ENCODE measurements at regions not wholly inside any gene's neighbourhood (a gene's known extent, or its start where the extent isn't known, plus 50 kb on each side); places are given as distances from the start of the nearest gene placed in this dataset.

- H3K27ac ChIP-seq (ENCODE audit: low read depth, low read length): no peak overlapping the region
- no peak overlapping the region for H3K4me3 ChIP-seq (ENCODE audit: low read depth, low read length)
- TF ChIP-seq, protein P1, sequence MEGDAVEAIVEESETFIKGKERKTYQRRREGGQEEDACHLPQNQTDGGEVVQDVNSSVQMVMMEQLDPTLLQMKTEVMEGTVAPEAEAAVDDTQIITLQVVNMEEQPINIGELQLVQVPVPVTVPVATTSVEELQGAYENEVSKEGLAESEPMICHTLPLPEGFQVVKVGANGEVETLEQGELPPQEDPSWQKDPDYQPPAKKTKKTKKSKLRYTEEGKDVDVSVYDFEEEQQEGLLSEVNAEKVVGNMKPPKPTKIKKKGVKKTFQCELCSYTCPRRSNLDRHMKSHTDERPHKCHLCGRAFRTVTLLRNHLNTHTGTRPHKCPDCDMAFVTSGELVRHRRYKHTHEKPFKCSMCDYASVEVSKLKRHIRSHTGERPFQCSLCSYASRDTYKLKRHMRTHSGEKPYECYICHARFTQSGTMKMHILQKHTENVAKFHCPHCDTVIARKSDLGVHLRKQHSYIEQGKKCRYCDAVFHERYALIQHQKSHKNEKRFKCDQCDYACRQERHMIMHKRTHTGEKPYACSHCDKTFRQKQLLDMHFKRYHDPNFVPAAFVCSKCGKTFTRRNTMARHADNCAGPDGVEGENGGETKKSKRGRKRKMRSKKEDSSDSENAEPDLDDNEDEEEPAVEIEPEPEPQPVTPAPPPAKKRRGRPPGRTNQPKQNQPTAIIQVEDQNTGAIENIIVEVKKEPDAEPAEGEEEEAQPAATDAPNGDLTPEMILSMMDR (IDR thresholded peaks at IDR 0.05; ENCODE audit: low read depth, low read length): no peak
- ChIA-PET CTCF (no interaction called here), POLR2A (no interaction called here)
- DNase-seq (ENCODE audit: low read depth, low spot score): no peak
- peaks cover 60% of the 10 kb centered on the region for H3K9me3 ChIP-seq (ENCODE audit: control insufficient read depth, insufficient read depth, low read length)
- H3K27me3 ChIP-seq (ENCODE audit: control insufficient read depth, insufficient read depth, low read length): no peaks in the 10 kb centered on the region
Observed at GRCh38 chr10:128265596-128265995, 139.4 kb upstream of the MKI67 start.

- ChIA-PET POLR2A (no interaction called here), CTCF (no interaction called here)
- DNase-seq (ENCODE audit: low read depth, low spot score): no peak
- Histone ChIP-seq H3K4me3 (ENCODE audit: low read depth, low read length) (no peak overlapping the region), H3K27ac (ENCODE audit: low read depth, low read length) (no peak overlapping the region), H3K27me3 (ENCODE audit: control insufficient read depth, insufficient read depth, low read length) (no peaks in the 10 kb centered on the region), H3K9me3 (ENCODE audit: control insufficient read depth, insufficient read depth, low read length) (peaks cover 54% of the 10 kb centered on the region)
- TF ChIP-seq, protein P1 (IDR thresholded peaks at IDR 0.05; ENCODE audit: low read depth, low read length): no peak
Observed at GRCh38 chr10:128267581-128267980, 141.4 kb upstream of the MKI67 start.

DNA sequence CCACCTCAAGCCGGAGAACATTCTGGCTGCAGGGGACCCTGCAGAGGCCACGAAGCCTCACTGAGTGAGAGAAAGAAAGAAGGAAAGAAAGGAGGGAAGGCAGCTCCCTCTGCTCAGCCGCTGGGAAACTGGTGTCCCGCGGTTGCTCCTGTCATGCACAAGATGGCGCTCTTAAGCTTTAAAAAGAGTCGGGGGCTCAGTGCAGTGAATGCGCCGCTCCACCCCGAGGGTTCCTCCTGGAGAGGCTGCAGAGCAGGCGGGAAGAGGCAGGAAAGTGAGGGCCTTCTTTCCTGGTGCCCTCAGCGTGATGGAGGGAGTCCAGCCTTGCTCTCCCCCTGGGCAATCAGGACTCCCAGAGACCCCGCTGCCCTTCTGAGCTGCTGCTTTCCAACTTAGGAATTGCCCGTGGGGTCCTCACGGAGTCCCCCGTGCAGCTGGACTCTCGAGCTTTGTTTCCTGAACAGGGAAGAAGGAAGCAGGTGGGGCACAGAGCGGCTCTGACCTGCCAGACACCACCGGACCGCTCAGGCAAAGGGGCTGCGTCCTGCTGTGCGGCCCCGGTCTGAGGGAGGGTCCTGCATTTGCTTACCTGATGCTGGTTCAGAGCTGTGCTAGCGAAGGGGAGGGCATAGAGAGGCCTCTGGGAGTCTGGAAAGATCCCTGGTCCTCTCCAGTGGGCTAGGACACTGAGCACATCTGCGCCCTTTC, 141.9 kb upstream of the MKI67 start:
- DNase-seq (ENCODE audit: low read depth, low spot score): no peak
- CTCF ChIA-PET: no interaction called here

DNA sequence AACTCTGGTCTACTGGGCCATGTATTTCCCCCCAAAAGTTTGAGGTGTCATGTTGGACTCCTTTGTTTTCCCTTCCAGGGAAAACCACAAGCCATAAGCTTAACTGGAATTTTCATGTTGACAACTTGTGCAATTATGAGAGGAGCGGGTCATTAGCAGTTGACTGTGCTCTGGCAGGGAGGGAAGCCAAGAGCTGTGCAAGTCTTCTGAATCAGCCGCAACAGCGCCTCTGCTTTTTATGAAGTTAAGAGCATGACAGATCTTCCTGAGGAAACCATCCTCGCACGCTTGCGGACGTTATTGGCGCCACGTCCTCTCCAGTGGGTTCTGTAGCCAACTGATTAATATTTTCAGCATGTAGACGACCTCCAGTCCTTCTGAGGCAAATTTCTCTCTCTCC, 148.7 kb upstream of the MKI67 start:
- Histone ChIP-seq H3K9me3 (ENCODE audit: control insufficient read depth, insufficient read depth, low read length) (peaks cover 40% of the 10 kb centered on the region), H3K27ac (ENCODE audit: low read depth, low read length) (no peak overlapping the region), H3K27me3 (ENCODE audit: control insufficient read depth, insufficient read depth, low read length) (no peaks in the 10 kb centered on the region), H3K4me3 (ENCODE audit: low read depth, low read length) (no peak overlapping the region)
- ChIA-PET CTCF (no interaction called here), POLR2A (no interaction called here)
- TF ChIP-seq, protein P1 (IDR thresholded peaks at IDR 0.05; ENCODE audit: low read depth, low read length): no peak
- no peak for DNase-seq (ENCODE audit: low read depth, low spot score)

More for the DNA sequence above, 141.9 kb upstream of the MKI67 start:
- Histone ChIP-seq H3K4me3 (ENCODE audit: low read depth, low read length) (no peak overlapping the region), H3K27ac (ENCODE audit: low read depth, low read length) (no peak overlapping the region), H3K9me3 (ENCODE audit: control insufficient read depth, insufficient read depth, low read length) (peaks cover 54% of the 10 kb centered on the region), H3K27me3 (ENCODE audit: control insufficient read depth, insufficient read depth, low read length) (no peaks in the 10 kb centered on the region)
- POLR2A ChIA-PET: no interaction called here
- TF ChIP-seq, protein P1 (IDR thresholded peaks at IDR 0.05; ENCODE audit: low read depth, low read length): no peak

- H3K4me3 ChIP-seq (ENCODE audit: low read depth, low read length): no peak overlapping the region
- POLR2A ChIA-PET: no interaction called here
- DNase-seq (ENCODE audit: low read depth, low spot score): no peak
- H3K27me3 ChIP-seq (ENCODE audit: control insufficient read depth, insufficient read depth, low read length): no peaks in the 10 kb centered on the region
- H3K9me3 ChIP-seq (ENCODE audit: control insufficient read depth, insufficient read depth, low read length): peaks cover 38% of the 10 kb centered on the region
- no peak overlapping the region for H3K27ac ChIP-seq (ENCODE audit: low read depth, low read length)
- TF ChIP-seq, protein P1 (IDR thresholded peaks at IDR 0.05; ENCODE audit: low read depth, low read length): no peak
- CTCF ChIA-PET: interaction anchor here (0.7 kb wide), 1 partner anchor 697 kb away, joined by 3 read pairs; no protein-coding TSS in a partner anchor
Observed at GRCh38 chr10:128275388-128276177, 149.4 kb upstream of the MKI67 start.
